GM13977 (cell line): ENCODE measurements at regions not wholly inside any gene's neighbourhood (a gene's known extent, or its start where the extent isn't known, plus 50 kb on each side); places are given as distances from the start of the nearest gene placed in this dataset.

Experiments used
- DNase-seq: peaks from one replicate; pipeline ENCODE4 v3.0.0; 2012; ENCODE audit warnings: low spot score
- in situ Hi-C: fragments of 300-500 bp; cut with MboI; formaldehyde crosslinking; loops from one replicate; pipeline ENCODE4 v1.12.0; 2022; ENCODE audit warnings: low sequenced_read_pairs, low pct_unique_long_range_greater_than_20kb, mixed read lengths, inconsistent platforms; ENCODE audit not compliant: unreplicated experiment
- TF ChIP-seq, protein P1 (sequence below): IDR thresholded peaks from 2 replicates; pipeline ENCODE4 v1.5.1; 2012; ENCODE audit warnings: mild to moderate bottlenecking, control low read depth; ENCODE audit not compliant: insufficient read depth; ENCODE audit errors: extremely low read depth, missing control alignments

DNA sequence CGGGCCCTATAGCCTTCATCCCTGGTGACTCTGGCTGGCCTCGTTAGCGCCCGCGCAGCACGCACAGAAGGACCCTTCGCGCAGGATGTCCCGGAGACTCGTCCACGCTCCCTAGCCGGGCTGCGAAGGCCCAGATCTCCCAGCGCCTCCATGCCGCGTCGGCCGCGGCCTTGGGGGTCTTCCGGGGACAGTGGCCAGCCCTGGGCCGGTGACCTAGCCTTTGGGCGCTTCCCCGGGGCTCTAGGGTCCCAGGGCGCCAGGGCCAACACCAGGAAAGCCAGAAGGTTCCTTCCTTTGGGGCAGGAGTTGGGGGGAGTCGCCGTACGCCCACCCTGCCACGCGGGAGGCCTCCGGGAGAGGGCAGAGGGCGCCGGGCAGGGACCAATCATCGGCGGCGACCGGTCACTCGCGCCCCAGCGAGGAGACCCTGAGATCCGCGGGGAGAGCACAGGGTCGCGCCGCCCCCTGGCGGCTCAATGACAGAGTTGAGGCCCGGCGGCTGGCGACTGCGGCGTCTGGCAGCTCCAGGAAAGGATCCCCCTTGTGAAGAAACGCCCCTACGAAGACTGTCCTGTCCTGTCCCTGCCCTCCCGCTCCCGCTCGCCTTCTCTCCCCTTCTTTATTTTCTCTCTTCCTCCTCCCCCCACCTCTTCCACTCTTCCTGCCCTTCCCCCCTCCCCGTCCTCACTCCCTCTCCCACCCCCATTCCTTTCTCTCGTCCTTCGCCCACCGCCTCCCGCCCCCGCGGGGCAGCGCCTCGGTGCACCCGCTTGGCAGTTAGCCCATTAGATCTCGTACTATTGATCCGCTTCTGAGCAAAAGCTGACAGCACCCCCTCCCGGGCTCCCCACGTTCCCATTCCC is 62.3 kb upstream of the LBX1 start:
- TF ChIP-seq, protein P1, sequence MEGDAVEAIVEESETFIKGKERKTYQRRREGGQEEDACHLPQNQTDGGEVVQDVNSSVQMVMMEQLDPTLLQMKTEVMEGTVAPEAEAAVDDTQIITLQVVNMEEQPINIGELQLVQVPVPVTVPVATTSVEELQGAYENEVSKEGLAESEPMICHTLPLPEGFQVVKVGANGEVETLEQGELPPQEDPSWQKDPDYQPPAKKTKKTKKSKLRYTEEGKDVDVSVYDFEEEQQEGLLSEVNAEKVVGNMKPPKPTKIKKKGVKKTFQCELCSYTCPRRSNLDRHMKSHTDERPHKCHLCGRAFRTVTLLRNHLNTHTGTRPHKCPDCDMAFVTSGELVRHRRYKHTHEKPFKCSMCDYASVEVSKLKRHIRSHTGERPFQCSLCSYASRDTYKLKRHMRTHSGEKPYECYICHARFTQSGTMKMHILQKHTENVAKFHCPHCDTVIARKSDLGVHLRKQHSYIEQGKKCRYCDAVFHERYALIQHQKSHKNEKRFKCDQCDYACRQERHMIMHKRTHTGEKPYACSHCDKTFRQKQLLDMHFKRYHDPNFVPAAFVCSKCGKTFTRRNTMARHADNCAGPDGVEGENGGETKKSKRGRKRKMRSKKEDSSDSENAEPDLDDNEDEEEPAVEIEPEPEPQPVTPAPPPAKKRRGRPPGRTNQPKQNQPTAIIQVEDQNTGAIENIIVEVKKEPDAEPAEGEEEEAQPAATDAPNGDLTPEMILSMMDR = peak; percentile 66
- in situ Hi-C loops = loop anchor here (25.0 kb wide), 1 partner anchor 146 kb away; no protein-coding TSS in a partner anchor
- peak; percentile 87 for DNase-seq

DNA sequence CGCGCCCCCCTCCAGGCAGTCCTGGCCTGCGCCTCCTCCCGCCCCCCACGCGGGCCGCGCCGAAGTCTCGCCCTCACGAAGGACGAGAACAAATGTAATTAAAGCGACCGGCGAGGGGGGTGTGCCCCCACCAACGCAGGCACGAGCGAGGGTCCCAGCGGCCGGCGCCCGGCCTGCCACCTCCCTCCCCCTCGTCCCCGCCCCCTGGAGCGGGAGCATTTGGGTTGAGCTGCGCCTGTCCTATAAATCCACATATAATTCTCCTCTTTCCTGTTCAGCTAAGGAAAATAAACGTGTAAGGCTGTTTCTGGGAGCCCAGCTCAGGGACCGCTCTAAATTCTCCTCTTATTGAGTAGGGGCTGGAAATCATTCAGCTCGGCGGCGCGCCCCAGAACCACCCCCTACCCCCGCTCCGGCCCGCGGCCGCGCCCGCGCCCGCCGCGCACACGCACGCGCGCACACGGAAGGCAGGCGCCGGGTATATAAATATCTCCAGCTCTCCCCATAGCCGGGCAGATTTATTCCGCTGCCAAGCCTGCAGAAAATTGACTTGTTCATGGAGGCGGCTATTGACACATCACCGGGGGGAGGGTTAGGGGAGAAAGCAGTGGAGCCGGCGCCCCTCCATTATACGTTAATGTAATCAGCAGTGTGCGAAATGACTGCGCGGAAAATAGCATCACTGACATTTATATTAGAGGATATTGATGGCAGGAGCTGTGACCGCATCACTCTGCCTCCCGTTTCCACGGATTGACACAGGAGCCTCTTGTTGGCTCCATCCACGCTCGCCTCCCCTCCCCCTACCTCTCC is 61.6 kb upstream of the BTRC start:
- DNase-seq = no peak
- in situ Hi-C loops = loop anchor here (25.0 kb wide), 1 partner anchor 145 kb away; no protein-coding TSS in a partner anchor
- TF ChIP-seq, protein P1 = no peak

DNA sequence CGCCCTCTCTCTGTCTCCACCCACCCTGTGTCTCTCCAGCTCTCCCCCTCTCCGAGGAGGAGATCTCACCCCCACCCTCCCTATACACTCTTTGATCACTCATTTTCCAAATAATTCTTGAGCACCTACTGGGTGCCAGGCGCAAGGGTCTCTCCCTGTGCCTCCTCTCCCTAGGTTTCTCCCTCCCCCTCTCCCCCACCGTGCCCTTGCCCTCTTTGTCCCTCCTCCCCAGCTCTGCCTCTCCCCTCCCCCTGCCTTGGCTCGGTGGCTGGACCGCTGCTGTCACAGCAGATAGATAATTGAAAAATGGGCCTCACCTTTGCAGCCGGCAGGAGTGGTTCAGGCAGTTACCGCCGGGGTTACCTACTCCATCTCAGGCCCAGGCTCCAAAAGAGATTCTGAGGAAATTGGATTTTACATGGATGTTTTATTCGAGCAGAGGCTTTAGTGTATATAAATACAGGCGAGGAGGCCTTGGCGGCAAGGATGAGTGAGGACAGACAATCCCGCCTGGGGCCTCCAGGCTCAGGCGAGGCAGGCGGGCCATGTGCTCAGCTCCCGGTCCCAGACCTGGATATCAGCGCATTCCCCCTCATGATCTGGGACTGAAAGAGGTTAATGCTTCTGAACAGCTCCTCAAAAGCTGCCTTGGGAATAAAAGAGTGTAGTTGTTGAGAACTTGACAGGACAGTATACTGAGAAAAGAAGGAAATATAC is 60.8 kb upstream of the BTRC start:
- in situ Hi-C loops = loop anchor here (25.0 kb wide), 1 partner anchor 144 kb away; no protein-coding TSS in a partner anchor
- DNase-seq = no peak

DNA sequence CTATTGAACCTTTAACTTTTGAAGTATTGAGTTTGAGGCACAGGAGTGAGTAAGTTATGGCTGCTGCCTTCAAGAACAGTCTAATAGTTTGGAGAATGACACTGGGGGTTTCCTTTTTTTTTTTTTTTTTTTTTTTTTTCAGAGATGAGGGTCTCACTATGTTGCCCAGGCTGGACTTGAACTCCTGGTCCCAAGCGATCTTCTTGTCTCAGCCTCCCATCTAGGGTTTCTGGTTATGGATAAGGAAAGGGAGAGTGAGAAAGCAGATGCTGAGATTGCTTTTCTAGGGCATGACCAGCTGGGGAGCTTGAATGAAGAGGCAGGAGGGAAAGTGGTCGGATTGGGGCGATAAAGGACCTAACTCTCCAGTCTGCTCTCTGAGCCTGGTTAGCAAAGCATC is 59.9 kb upstream of the BTRC start:
- in situ Hi-C loops = loop anchor here (25.0 kb wide), 1 partner anchor 143 kb away; no protein-coding TSS in a partner anchor
- DNase-seq = no peak
- TF ChIP-seq, protein P1 = no peak

More for the DNA sequence above, 60.8 kb upstream of the BTRC start:
- TF ChIP-seq, protein P1 = no peak

DNA sequence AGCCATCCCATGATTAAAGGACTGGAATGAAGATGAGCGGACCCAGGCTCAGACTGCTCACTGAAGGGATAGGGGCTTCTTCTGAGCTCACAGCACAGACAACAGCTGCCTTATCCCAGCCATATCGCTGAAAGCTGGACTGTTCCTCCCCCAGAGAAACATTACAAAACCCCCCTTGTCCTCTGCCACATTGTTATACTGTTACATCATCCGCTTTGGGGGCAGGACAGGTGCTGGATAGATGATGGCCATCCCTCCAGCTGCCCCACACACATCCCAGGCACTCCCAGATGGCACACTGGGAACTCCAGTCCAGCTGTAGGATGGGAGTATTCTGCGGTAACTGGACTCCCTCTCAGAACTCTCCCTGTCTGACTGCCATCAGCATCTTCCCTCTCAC is 58.7 kb upstream of the BTRC start:
- DNase-seq = no peak
- in situ Hi-C loops = loop anchor here (25.0 kb wide), 1 partner anchor 142 kb away; no protein-coding TSS in a partner anchor

More for the DNA sequence above, 58.7 kb upstream of the BTRC start:
- TF ChIP-seq, protein P1 = no peak
